ENCODE measurements at regions not wholly inside any gene's neighbourhood (a gene's known extent, or its start where the extent isn't known, plus 50 kb on each side); places are given as distances from the start of the nearest gene placed in this dataset.
A peak's percentile ranks its signal among the peaks of the same experiment; 100 is the strongest.
"Not testable (repeated sequence)": the region's sequence is repeated elsewhere in the genome, so short reads cannot be mapped to it uniquely, and the experiment has no call there.

GRCh38 chr2:224191465-224191864 lies 152.4 kb upstream of the SERPINE2 start:
- intact Hi-C loops (cut with DNase I) = no loop called here
- ATAC-seq = no peak
- no peak for DNase-seq (ENCODE audit: low spot score)

DNA sequence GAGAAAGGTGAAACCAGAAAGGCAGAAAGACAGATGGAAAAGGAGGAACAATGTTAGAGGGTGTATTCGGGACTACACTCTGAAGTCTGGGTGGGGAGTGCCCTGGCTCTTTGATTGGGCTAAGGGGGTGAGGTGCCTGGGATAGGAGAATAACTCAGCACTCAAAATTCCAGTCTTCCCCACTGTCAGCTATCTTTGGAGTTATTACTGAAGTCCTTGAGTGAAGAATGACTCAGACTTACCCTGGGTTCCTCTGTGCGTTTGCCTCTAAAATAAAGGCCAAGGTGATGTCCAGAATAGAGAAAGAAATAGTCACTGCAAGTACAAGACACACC lies 151.8 kb upstream of the SERPINE2 start:
- ATAC-seq (peak; percentile 14), DNase-seq (ENCODE audit: low spot score) (no peak)
- intact Hi-C loops (cut with DNase I) = no loop called here

GRCh38 chr2:224190234-224190935 lies 151.3 kb upstream of the SERPINE2 start:
- intact Hi-C loops (cut with DNase I) = no loop called here
- ATAC-seq (peak; percentile 39), DNase-seq (ENCODE audit: low spot score) (no peak)

- no peak for DNase-seq (ENCODE audit: low spot score)
- intact Hi-C loops (cut with DNase I) = no loop called here
- ATAC-seq = no peak
Observed at GRCh38 chr2:224187220-224187619, 148.1 kb upstream of the SERPINE2 start.

GRCh38 chr2:224185023-224185601 lies 146.0 kb upstream of the SERPINE2 start:
- DNase-seq (ENCODE audit: low spot score) (no peak), ATAC-seq (no peak)
- intact Hi-C loops (cut with DNase I) = no loop called here

DNA sequence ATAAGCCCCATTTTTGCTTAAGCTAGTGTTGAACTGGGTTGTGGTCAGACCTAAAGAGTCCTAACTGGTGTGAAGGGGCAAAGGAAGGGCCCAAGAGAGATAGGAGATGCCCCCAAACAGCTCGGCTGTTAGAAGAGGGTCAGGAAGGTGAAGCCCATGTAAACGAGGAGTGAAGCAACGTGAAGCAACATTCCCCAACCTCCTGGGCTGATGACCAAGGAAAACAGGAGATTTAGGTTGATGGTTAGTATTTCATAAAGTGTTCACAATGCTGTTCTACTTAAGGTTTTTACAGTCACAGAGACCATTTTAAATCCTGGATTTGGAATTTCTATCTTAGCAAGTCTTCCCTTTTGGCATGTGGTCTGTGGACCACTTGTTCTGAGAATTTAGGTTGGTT lies 144.0 kb upstream of the SERPINE2 start:
- ATAC-seq (no peak), DNase-seq (ENCODE audit: low spot score) (no peak)
- intact Hi-C loops (cut with DNase I) = no loop called here

DNA sequence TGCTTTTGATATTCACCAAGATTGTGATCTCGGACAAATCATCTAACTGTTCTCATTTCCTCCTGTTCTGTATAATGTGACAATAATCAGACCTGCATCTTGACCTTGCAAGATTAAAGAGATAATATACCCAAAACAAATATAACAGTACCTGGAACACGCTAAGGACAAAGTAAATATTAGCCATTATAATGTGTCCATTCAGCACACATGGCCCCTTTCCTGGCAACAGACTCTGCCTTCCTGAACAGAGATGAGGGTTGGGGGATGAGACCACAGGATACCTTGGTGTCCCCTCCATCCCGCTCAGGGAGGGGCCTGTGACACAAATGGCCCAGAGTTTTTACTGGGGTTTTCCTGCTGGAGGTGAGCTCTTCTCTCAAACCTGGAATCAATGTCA lies 143.4 kb upstream of the SERPINE2 start:
- DNase-seq (ENCODE audit: low spot score) (no peak), ATAC-seq (no peak)
- intact Hi-C loops (cut with DNase I) = no loop called here

- DNase-seq (ENCODE audit: low spot score) = no peak
- ATAC-seq = no peak
- intact Hi-C loops (cut with DNase I) = no loop called here
Observed at GRCh38 chr2:224181534-224182155, 142.6 kb upstream of the SERPINE2 start.

DNA sequence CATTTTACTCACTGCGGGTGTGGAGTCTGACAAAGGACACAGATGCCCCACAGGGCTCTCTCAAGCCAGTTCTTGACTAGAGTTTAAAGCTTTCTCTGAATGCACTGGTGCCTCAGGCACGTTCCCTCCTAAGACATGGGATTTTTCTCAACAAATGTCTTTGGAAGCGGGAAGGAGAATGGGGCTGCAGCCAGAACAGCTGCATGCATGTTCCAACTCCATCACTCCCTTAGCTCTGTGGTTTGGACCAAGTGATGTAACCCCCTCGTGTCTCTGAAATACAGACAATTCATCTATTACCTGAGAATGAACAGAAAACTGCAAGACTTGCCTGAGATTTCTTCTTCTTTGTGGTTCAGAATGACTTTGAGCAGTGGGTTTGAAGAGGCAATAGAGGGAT lies 141.7 kb upstream of the SERPINE2 start:
- ATAC-seq = peak; percentile 65
- DNase-seq (ENCODE audit: low spot score) = no peak
- intact Hi-C loops (cut with DNase I) = no loop called here

GRCh38 chr2:224178056-224178455 lies 139.0 kb upstream of the SERPINE2 start:
- no peak for DNase-seq (ENCODE audit: low spot score)
- intact Hi-C loops (cut with DNase I) = no loop called here

GRCh38 chr2:224175538-224175937 lies 136.5 kb upstream of the SERPINE2 start:
- intact Hi-C loops (cut with DNase I) = no loop called here
- ATAC-seq = no peak
- no peak for DNase-seq (ENCODE audit: low spot score)

More at GRCh38 chr2:224178056-224178455, 139.0 kb upstream of the SERPINE2 start:
- ATAC-seq = no peak

DNA sequence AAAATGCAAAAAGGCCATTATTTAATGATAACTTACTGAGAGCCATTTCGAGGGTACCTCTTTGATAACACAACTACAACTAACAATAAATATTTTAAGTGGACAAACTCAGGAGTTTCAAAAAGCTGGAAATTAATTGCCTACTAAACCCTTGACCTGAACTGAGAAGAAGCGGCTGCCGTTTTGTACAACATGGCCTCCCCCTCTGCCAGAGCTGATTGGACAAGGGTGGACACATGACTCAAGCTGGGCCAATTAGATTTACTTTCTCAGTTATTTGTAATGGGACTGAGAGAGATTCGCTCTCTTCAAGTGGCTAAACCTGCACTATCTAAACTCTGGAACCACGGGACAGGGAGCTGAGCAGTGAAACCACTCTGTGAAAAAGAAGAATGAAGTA lies 135.9 kb upstream of the SERPINE2 start:
- intact Hi-C loops (cut with DNase I) = no loop called here
- DNase-seq (ENCODE audit: low spot score) (no peak), ATAC-seq (no peak)

GRCh38 chr2:224174521-224174920 lies 135.4 kb upstream of the SERPINE2 start:
- ATAC-seq (no peak), DNase-seq (ENCODE audit: low spot score) (no peak)
- intact Hi-C loops (cut with DNase I) = no loop called here

DNA sequence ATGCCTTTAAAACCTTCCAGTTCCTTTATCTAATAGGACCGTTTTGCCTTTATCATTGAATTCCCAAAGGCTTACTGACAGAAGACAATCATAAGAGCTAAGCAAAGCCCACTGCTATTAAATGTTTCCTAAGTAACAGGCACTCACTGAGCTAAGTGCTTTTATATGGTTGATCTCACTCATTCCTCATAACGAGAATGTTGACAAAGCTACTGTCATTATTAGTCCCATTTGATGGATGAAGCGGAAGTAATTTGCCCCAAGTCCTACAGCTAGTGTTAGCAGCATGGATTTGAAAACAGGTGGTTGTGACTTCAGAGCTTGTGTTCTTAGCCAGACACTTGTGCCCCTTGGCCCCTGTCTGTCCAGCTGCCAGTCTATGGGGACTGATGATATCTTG lies 134.8 kb upstream of the SERPINE2 start:
- intact Hi-C loops (cut with DNase I) = loop anchor here (2.0 kb wide), 1 partner anchor 65 kb away; no protein-coding TSS in a partner anchor
- no peak for ATAC-seq
- no peak for DNase-seq (ENCODE audit: low spot score)

DNA sequence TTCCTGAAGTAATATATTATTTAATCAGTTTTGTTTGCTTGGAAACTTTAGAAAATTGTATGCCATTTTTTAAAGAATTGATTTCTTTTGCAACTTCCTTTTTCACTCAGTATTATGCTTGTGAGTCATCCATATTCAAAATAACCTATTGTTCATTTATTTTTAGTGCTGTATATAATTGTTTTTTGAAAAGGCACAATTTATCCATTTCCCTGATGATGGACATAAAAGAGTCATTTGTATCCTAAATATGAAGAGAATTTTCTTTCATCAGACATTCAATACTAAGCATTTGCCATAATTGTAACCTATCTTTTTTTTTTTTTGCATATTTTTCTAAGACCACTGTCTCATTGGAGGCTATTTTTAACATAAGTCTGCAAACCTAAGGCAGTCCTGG lies 134.1 kb upstream of the SERPINE2 start:
- no peak for ATAC-seq
- intact Hi-C loops (cut with DNase I) = loop anchor here (2.0 kb wide), 1 partner anchor 64 kb away; no protein-coding TSS in a partner anchor
- no peak for DNase-seq (ENCODE audit: low spot score)

- no peak for DNase-seq (ENCODE audit: low spot score)
- ATAC-seq = no peak
- intact Hi-C loops (cut with DNase I) = no loop called here
Observed at GRCh38 chr2:224171226-224171625, 132.1 kb upstream of the SERPINE2 start.

DNA sequence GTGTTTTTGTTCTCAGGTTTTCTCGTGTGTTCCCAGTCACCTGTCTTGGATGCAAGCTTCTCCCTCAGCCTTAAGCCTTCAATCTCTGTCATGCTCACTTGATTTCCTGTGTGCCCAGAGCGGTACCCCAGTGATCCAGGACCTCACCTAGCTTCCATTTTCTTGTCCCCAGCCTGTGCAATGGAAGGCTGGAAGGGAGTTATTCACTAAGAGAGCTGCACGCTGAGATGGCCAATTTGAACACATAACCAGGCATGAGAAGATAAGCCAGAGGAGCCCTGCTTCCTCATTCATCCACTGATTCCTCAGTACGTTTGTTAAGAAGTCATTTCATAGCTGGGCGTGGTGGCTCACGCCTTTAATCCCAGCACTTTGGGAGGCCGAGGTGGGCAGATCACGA lies 130.8 kb upstream of the SERPINE2 start:
- no peak for ATAC-seq
- intact Hi-C loops (cut with DNase I) = loop anchor here (10.0 kb wide), 1 partner anchor 105 kb away; no protein-coding TSS in a partner anchor
- DNase-seq (ENCODE audit: low spot score) = no peak

- not testable (repeated sequence) for ATAC-seq; DNase-seq (ENCODE audit: low spot score)
- intact Hi-C loops (cut with DNase I) = loop anchor here (10.0 kb wide), 1 partner anchor 107 kb away; no protein-coding TSS in a partner anchor
Observed at GRCh38 chr2:224167781-224168180, 128.7 kb upstream of the SERPINE2 start.

DNA sequence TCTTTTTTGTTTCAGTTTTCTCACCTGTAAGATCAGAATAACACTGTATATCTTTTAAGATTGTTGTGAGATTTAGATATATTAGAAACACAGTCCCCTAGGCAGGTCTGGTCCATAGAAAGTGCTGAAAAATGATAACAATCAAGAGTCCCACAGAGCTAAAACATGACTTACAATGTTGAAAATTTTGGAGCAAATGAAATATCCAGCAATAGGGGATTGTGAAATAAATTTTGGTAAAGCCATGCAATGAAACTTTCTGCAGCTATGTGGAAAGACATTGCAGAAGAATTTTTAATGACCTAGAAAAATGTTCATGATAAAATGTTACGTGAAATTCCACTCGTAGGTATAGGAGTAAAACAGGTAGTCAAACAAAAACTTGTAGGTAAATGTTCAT lies 127.6 kb upstream of the SERPINE2 start:
- intact Hi-C loops (cut with DNase I) = loop anchor here (10.0 kb wide), 1 partner anchor 108 kb away; no protein-coding TSS in a partner anchor
- DNase-seq (ENCODE audit: low spot score) = no peak
- no peak for ATAC-seq

GRCh38 chr2:224165901-224166319 lies 126.8 kb upstream of the SERPINE2 start:
- intact Hi-C loops (cut with DNase I) = loop anchor here (10.0 kb wide), 1 partner anchor 109 kb away; no protein-coding TSS in a partner anchor
- ATAC-seq = no peak
- no peak for DNase-seq (ENCODE audit: low spot score)
